ENCODE measurements at regions not wholly inside any gene's neighbourhood (a gene's known extent, or its start where the extent isn't known, plus 50 kb on each side); places are given as distances from the start of the nearest gene placed in this dataset.

DNA sequence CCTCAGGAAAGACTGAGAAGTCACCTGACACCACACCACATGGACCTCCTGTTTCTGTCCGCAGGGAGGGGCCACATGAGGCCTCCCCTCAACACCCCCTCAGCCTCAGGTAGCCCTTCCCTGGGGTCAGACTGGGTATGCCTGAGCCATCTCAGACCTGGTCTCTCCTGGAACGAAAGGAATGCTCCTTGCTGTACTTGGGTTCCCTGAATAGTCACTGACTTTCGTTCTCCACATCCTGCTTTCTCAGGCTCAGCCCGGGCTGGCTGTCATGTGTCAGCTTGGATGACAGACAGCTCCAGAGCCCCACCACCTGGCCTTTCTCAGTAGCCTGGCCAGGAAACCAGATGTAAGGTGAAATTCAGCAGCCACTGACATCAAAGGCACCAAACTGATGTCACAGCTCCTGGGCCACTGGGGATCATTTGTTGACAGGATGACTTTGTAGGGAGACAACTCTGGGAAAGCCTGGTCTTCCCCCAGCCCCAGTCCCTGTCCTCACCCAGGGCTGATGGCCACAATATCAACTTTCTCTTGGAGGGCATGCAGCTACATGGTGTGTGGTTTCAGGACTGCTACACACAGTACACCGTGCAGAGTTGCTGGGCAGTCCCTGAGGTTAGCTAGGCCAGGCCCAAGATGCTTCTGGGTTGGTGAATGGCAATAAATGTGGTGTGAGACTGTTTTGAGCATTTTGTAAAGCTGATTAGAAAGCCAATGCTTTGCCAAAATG is 141.4 kb upstream of the MRPS22 start (continued):
- TF ChIP-seq, protein P1, sequence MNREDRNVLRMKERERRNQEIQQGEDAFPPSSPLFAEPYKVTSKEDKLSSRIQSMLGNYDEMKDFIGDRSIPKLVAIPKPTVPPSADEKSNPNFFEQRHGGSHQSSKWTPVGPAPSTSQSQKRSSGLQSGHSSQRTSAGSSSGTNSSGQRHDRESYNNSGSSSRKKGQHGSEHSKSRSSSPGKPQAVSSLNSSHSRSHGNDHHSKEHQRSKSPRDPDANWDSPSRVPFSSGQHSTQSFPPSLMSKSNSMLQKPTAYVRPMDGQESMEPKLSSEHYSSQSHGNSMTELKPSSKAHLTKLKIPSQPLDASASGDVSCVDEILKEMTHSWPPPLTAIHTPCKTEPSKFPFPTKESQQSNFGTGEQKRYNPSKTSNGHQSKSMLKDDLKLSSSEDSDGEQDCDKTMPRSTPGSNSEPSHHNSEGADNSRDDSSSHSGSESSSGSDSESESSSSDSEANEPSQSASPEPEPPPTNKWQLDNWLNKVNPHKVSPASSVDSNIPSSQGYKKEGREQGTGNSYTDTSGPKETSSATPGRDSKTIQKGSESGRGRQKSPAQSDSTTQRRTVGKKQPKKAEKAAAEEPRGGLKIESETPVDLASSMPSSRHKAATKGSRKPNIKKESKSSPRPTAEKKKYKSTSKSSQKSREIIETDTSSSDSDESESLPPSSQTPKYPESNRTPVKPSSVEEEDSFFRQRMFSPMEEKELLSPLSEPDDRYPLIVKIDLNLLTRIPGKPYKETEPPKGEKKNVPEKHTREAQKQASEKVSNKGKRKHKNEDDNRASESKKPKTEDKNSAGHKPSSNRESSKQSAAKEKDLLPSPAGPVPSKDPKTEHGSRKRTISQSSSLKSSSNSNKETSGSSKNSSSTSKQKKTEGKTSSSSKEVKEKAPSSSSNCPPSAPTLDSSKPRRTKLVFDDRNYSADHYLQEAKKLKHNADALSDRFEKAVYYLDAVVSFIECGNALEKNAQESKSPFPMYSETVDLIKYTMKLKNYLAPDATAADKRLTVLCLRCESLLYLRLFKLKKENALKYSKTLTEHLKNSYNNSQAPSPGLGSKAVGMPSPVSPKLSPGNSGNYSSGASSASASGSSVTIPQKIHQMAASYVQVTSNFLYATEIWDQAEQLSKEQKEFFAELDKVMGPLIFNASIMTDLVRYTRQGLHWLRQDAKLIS (CRISPR knock-in tag; IDR thresholded peaks at IDR 0.05): no peak
- TF ChIP-seq ZNF436 (CRISPR knock-in tag; IDR thresholded peaks at IDR 0.05): no peak
- TF ChIP-seq, protein P2, sequence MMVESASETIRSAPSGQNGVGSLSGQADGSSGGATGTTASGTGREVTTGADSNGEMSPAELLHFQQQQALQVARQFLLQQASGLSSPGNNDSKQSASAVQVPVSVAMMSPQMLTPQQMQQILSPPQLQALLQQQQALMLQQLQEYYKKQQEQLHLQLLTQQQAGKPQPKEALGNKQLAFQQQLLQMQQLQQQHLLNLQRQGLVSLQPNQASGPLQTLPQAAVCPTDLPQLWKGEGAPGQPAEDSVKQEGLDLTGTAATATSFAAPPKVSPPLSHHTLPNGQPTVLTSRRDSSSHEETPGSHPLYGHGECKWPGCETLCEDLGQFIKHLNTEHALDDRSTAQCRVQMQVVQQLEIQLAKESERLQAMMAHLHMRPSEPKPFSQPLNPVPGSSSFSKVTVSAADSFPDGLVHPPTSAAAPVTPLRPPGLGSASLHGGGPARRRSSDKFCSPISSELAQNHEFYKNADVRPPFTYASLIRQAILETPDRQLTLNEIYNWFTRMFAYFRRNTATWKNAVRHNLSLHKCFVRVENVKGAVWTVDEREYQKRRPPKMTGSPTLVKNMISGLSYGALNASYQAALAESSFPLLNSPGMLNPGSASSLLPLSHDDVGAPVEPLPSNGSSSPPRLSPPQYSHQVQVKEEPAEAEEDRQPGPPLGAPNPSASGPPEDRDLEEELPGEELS (CRISPR knock-in tag; IDR thresholded peaks at IDR 0.05; ENCODE audit: borderline replicate concordance): no peak
- no peak for TF ChIP-seq BCOR (IDR thresholded peaks at IDR 0.05)
- TF ChIP-seq L3MBTL2 (IDR thresholded peaks at IDR 0.05): peak; percentile 68
- no peak for TF ChIP-seq ARNT (IDR thresholded peaks at IDR 0.05)
- TF ChIP-seq EP400 (IDR thresholded peaks at IDR 0.05): peak; percentile 51
- TF ChIP-seq POU5F1 (IDR thresholded peaks at IDR 0.05; ENCODE audit: borderline replicate concordance, low read depth, low read length, partially characterized antibody): no peak
- TF ChIP-seq, protein P3, sequence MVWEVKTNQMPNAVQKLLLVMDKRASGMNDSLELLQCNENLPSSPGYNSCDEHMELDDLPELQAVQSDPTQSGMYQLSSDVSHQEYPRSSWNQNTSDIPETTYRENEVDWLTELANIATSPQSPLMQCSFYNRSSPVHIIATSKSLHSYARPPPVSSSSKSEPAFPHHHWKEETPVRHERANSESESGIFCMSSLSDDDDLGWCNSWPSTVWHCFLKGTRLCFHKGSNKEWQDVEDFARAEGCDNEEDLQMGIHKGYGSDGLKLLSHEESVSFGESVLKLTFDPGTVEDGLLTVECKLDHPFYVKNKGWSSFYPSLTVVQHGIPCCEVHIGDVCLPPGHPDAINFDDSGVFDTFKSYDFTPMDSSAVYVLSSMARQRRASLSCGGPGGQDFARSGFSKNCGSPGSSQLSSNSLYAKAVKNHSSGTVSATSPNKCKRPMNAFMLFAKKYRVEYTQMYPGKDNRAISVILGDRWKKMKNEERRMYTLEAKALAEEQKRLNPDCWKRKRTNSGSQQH (CRISPR knock-in tag; IDR thresholded peaks at IDR 0.05): no peak; the same call in 1 of the 2 replicates
- TF ChIP-seq CREB1 (IDR thresholded peaks at IDR 0.05): no peak
- no peak for TF ChIP-seq CREB1 (CRISPR knock-in tag; IDR thresholded peaks at IDR 0.05)
- TF ChIP-seq BRD9 (IDR thresholded peaks at IDR 0.05; ENCODE audit: low read depth, partially characterized antibody): peak; percentile 28
- no peak for TF ChIP-seq RBM39 (optimal IDR thresholded peaks at IDR 0.05; ENCODE audit: low read depth, low read length)
- no peak for TF ChIP-seq THRAP3 (IDR thresholded peaks at IDR 0.05; ENCODE audit: borderline replicate concordance)
- TF ChIP-seq, protein P4, sequence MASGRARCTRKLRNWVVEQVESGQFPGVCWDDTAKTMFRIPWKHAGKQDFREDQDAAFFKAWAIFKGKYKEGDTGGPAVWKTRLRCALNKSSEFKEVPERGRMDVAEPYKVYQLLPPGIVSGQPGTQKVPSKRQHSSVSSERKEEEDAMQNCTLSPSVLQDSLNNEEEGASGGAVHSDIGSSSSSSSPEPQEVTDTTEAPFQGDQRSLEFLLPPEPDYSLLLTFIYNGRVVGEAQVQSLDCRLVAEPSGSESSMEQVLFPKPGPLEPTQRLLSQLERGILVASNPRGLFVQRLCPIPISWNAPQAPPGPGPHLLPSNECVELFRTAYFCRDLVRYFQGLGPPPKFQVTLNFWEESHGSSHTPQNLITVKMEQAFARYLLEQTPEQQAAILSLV (tag; IDR thresholded peaks at IDR 0.05): no peak
- 0 out of 2 replicates have a peak, but pooled peaks have one; percentile 45 for TF ChIP-seq OTX1 (CRISPR knock-in tag; IDR thresholded peaks at IDR 0.05)
- no peak for TF ChIP-seq ESRRA (IDR thresholded peaks at IDR 0.05; ENCODE audit: borderline replicate concordance, low read depth)
- TF ChIP-seq, protein P5, sequence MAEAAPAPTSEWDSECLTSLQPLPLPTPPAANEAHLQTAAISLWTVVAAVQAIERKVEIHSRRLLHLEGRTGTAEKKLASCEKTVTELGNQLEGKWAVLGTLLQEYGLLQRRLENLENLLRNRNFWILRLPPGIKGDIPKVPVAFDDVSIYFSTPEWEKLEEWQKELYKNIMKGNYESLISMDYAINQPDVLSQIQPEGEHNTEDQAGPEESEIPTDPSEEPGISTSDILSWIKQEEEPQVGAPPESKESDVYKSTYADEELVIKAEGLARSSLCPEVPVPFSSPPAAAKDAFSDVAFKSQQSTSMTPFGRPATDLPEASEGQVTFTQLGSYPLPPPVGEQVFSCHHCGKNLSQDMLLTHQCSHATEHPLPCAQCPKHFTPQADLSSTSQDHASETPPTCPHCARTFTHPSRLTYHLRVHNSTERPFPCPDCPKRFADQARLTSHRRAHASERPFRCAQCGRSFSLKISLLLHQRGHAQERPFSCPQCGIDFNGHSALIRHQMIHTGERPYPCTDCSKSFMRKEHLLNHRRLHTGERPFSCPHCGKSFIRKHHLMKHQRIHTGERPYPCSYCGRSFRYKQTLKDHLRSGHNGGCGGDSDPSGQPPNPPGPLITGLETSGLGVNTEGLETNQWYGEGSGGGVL (CRISPR knock-in tag; IDR thresholded peaks at IDR 0.05): no peak
